ENCODE measurements at regions not wholly inside any gene's neighbourhood (a gene's known extent, or its start where the extent isn't known, plus 50 kb on each side); places are given as distances from the start of the nearest gene placed in this dataset.
A peak's percentile ranks its signal among the peaks of the same experiment; 100 is the strongest.

DNA sequence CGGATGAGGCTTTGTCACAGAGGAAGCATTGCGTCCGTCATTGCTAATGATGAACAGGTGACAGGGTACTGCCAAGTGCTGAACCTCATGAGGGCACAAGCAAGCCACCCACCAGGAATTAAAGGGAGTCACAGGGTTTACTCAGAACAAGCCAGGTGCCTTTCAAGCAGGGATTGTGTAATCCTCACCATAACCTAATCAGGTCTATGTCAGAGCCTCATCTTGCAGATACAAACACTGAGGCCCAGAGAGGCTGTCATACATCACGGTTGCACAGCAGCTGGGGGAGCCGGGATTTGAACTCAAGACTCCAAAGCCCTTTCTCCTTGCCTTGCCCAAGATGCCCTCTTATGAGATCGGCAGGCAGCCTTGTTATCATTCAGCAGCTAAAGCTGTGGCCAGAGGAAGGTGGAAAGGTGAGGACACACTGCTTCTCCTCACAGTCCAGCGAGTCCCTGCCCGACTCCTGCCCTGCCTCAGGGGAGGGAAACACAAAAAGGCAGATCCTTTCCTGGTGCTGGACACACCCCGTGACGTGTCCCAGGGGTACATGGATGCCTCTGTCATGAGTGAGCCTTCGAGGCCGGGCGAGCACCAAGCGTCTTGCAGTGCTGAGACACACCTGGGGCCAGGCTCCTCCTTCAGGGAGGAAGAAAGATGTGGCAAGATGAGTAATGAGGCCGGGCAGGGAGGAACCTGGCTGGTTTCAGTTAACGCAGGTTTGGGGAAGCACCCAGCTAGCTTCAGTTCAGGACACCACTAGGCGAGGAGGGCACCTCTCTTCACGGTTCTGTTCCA is 214.9 kb downstream of the LY86 start:
- WGBS, 5 donors, result 61 to 74% (median 67%) methylated on average over 13 to 18 of the region's 18 CpGs

DNA sequence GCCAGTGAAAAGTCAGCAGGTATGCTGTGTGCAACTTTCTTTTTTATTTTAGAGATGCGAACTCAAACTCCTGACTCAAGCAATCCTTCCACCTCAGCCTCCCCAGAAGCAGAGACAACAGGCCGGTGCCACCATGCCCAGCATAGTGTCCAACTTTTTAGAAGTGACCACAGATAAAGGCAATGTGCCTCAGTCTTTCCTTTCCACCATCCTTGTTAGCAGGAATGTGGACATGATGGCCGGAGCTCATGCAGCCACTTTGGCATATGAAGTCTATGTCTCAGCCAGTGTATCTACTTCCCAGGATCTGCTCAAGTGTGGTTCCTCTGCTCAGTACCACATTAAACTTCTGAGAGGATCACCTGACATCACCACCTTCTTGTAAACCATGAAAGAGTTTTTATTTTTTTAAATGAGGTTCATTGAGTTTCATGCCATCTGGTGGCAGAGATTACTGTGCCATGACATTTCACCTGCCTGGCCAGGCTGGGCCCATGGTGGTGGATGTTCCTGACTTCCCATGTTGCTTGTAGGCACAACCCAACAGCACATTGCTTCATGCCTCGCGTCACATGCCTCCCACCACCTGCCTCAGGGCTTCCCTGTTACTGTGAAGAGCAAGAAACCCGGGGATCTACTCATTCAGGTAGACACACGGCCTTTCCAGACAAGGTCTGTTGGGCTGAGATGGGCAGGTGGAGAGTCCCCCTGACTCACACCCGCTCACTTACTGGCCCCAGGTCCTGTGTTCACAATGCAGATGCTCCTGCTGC is 216.5 kb downstream of the LY86 start:
- Histone ChIP-seq H3K9me3 (no peaks in the 10 kb centered on the region), H3K27ac (no peak overlapping the region), H3K36me3 (no peaks in the 10 kb centered on the region), H3K4me3 (no peak overlapping the region), H3K27me3 (peaks cover 0 to 5% (median 0%) of the 10 kb centered on the region in 3 donors), H3K4me1 (peaks cover 0 to 9% (median 0%) of the 10 kb centered on the region in 4 donors)
- TF ChIP-seq POLR2A (IDR thresholded peaks at IDR 0.05) (no peak), POLR2AphosphoS5 (IDR thresholded peaks at IDR 0.05) (no peak), EP300 (IDR thresholded peaks at IDR 0.05) (no peak)
- TF ChIP-seq, protein P1, sequence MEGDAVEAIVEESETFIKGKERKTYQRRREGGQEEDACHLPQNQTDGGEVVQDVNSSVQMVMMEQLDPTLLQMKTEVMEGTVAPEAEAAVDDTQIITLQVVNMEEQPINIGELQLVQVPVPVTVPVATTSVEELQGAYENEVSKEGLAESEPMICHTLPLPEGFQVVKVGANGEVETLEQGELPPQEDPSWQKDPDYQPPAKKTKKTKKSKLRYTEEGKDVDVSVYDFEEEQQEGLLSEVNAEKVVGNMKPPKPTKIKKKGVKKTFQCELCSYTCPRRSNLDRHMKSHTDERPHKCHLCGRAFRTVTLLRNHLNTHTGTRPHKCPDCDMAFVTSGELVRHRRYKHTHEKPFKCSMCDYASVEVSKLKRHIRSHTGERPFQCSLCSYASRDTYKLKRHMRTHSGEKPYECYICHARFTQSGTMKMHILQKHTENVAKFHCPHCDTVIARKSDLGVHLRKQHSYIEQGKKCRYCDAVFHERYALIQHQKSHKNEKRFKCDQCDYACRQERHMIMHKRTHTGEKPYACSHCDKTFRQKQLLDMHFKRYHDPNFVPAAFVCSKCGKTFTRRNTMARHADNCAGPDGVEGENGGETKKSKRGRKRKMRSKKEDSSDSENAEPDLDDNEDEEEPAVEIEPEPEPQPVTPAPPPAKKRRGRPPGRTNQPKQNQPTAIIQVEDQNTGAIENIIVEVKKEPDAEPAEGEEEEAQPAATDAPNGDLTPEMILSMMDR (IDR thresholded peaks at IDR 0.05), result no peak
- intact Hi-C loops (cut with DNase I; ENCODE audit: low total_unique reads), result no loop called here
- DNase-seq, result peak in 1 of 2 donors; percentile 7
- 93 to 98% (median 96%) methylated on average over 8 of the region's 8 CpGs for WGBS, 5 donors

More for the DNA sequence above, 214.9 kb downstream of the LY86 start:
- H3K4me3 ChIP-seq, result no peak overlapping the region
- DNase-seq, result peak; percentile 60 to 74
- peaks cover 0 to 9% (median 0%) of the 10 kb centered on the region in 4 donors for H3K4me1 ChIP-seq
- peaks cover 0 to 5% (median 0%) of the 10 kb centered on the region in 3 donors for H3K27me3 ChIP-seq
- no peaks in the 10 kb centered on the region for H3K36me3 ChIP-seq
- H3K9me3 ChIP-seq, result no peaks in the 10 kb centered on the region
- intact Hi-C loops (cut with DNase I; ENCODE audit: low total_unique reads), result no loop called here
- TF ChIP-seq, protein P1 (IDR thresholded peaks at IDR 0.05), result no peak
- TF ChIP-seq EP300 (IDR thresholded peaks at IDR 0.05) (no peak), POLR2AphosphoS5 (IDR thresholded peaks at IDR 0.05) (no peak), POLR2A (IDR thresholded peaks at IDR 0.05) (no peak)
- H3K27ac ChIP-seq, result peak overlapping the region in 1 of 5 donors; percentile 32

- intact Hi-C loops (cut with DNase I; ENCODE audit: low total_unique reads), result no loop called here
- 77 to 84% (median 81%) methylated on average over 12 of the region's 12 CpGs for WGBS, 5 donors
- no peak overlapping the region for H3K4me3 ChIP-seq
Observed at GRCh38 chr6:6806844-6807518, 218.5 kb downstream of the LY86 start.

More at GRCh38 chr6:6806844-6807518, 218.5 kb downstream of the LY86 start:
- no peaks in the 10 kb centered on the region for H3K9me3 ChIP-seq
- peaks cover 0 to 5% (median 0%) of the 10 kb centered on the region in 3 donors for H3K27me3 ChIP-seq
- DNase-seq, result peak; percentile 39 to 41
- H3K4me1 ChIP-seq, result peaks cover 4 to 14% (median 9%) of the 10 kb centered on the region in 4 donors
- TF ChIP-seq, protein P1 (IDR thresholded peaks at IDR 0.05), result no peak
- TF ChIP-seq POLR2AphosphoS5 (IDR thresholded peaks at IDR 0.05) (no peak), EP300 (IDR thresholded peaks at IDR 0.05) (no peak), POLR2A (IDR thresholded peaks at IDR 0.05) (no peak)
- no peaks in the 10 kb centered on the region for H3K36me3 ChIP-seq
- H3K27ac ChIP-seq, result peak overlapping the region in 2 of 5 donors; percentile 2 to 14

Data from stomach (tissue), 8 donors.